ENCODE measurements at regions not wholly inside any gene's neighbourhood (a gene's known extent, or its start where the extent isn't known, plus 50 kb on each side); places are given as distances from the start of the nearest gene placed in this dataset.

GRCh38 chr2:220779931-220780330 lies 792.2 kb downstream of the EPHA4 start (continued):
- no peak for TF ChIP-seq ETS2 (tag; IDR thresholded peaks at IDR 0.05; ENCODE audit: borderline replicate concordance, poor library complexity, severe bottlenecking)
- TF ChIP-seq, protein P1, sequence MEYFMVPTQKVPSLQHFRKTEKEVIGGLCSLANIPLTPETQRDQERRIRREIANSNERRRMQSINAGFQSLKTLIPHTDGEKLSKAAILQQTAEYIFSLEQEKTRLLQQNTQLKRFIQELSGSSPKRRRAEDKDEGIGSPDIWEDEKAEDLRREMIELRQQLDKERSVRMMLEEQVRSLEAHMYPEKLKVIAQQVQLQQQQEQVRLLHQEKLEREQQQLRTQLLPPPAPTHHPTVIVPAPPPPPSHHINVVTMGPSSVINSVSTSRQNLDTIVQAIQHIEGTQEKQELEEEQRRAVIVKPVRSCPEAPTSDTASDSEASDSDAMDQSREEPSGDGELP (CRISPR knock-in tag; IDR thresholded peaks at IDR 0.05; ENCODE audit: borderline replicate concordance), result no peak
- TF ChIP-seq TEAD2 (tag; IDR thresholded peaks at IDR 0.05), result no peak
- TF ChIP-seq POLR2G (IDR thresholded peaks at IDR 0.05; ENCODE audit: low read depth, low read length), result no peak

- intact Hi-C loops (cut with micrococcal nuclease) (no loop called here), in situ Hi-C loops (cut with MboI) (no loop called here)
- no peak for FAIRE-seq
- Histone ChIP-seq H3K79me2 (ENCODE audit: control insufficient read depth, insufficient read depth, low read length) (no peaks in the 10 kb centered on the region), H4K20me1 (replicated peaks; ENCODE audit: control insufficient read depth, insufficient read depth, low read length) (no peaks in the 10 kb centered on the region), H3K9ac (ENCODE audit: insufficient read depth in 1 of 2, low read depth in 2 of 2, low read length in 2 of 2) (no peak overlapping the region), H3K36me3 (ENCODE audit: control insufficient read depth, insufficient read depth, low read length) (no peaks in the 10 kb centered on the region), H3K9me3 (replicated peaks; ENCODE audit: control insufficient read depth, insufficient read depth, low read depth, low read length) (no peaks in the 10 kb centered on the region), H2AFZ (ENCODE audit: low read depth, low read length) (no peak overlapping the region), H3K27ac (ENCODE audit: extremely low read depth, low read depth, low read length) (no peak overlapping the region), H3K27me3 (ENCODE audit: control insufficient read depth in 2 of 2, insufficient read depth in 2 of 2, low read length in 2 of 2) (no peaks in the 10 kb centered on the region), H3K4me3 (no peak overlapping the region), H3K4me1 (replicated peaks in 1 of 2; ENCODE audit: control insufficient read depth in 2 of 2, insufficient read depth in 2 of 2, low read length in 2 of 2) (no peaks in the 10 kb centered on the region), H3K4me2 (ENCODE audit: insufficient read depth, low read length) (no peak overlapping the region), H3K9me1 (ENCODE audit: control insufficient read depth, insufficient read depth, low read length) (no peaks in the 10 kb centered on the region)
- no peak for ATAC-seq
- BruUV-seq (replicated peaks), result no TSS peak
- DNase-seq (ENCODE audit: extremely low read depth in 1 of 4, low spot score in 3 of 4), result no peak
- ChIA-PET POLR2A (no interaction called here), CTCF (ENCODE audit: low intra/inter-chr PET ratio) (no interaction called here)
- WGBS (ENCODE audit: insufficient coverage, low coverage, missing lambda C conversion rate), result 0% methylated on average over 5 of the region's 5 CpGs
- TF ChIP-seq PBX2 (CRISPR knock-in tag; IDR thresholded peaks at IDR 0.05; ENCODE audit: low read depth) (no peak), PBX2 (tag; conservative IDR thresholded peaks at IDR 0.05; ENCODE audit: low read depth) (no peak), USF1 (CRISPR knock-in tag; IDR thresholded peaks at IDR 0.05) (no peak), PPARD (CRISPR knock-in tag; IDR thresholded peaks at IDR 0.05) (no peak), NCOA6 (IDR thresholded peaks at IDR 0.05) (no peak), ZNF76 (CRISPR knock-in tag; IDR thresholded peaks at IDR 0.05; ENCODE audit: borderline replicate concordance) (no peak)
- TF ChIP-seq, protein P2, sequence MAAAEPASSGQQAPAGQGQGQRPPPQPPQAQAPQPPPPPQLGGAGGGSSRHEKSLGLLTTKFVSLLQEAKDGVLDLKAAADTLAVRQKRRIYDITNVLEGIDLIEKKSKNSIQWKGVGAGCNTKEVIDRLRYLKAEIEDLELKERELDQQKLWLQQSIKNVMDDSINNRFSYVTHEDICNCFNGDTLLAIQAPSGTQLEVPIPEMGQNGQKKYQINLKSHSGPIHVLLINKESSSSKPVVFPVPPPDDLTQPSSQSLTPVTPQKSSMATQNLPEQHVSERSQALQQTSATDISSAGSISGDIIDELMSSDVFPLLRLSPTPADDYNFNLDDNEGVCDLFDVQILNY (CRISPR knock-in tag; IDR thresholded peaks at IDR 0.05), result no peak
- TF ChIP-seq, protein P3, sequence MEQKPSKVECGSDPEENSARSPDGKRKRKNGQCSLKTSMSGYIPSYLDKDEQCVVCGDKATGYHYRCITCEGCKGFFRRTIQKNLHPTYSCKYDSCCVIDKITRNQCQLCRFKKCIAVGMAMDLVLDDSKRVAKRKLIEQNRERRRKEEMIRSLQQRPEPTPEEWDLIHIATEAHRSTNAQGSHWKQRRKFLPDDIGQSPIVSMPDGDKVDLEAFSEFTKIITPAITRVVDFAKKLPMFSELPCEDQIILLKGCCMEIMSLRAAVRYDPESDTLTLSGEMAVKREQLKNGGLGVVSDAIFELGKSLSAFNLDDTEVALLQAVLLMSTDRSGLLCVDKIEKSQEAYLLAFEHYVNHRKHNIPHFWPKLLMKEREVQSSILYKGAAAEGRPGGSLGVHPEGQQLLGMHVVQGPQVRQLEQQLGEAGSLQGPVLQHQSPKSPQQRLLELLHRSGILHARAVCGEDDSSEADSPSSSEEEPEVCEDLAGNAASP (IDR thresholded peaks at IDR 0.05), result no peak
Observed at GRCh38 chr2:220781622-220782241, 790.4 kb downstream of the EPHA4 start.

Measured in K562 (cell line).